Activated T-helper 17 cell treated with anti-CD3 and anti-CD28 coated beads, Interleukin-2, amount 50 U/mL, for 72 hours (primary cell): ENCODE measurements at regions not wholly inside any gene's neighbourhood (a gene's known extent, or its start where the extent isn't known, plus 50 kb on each side); places are given as distances from the start of the nearest gene placed in this dataset.
"Not testable (repeated sequence)": the region's sequence is repeated elsewhere in the genome, so short reads cannot be mapped to it uniquely, and the experiment has no call there.

Experiments used
- ATAC-seq: fragments of 150-1000 bp; cut with Tn5 transposase; replicated peaks from 2 replicates; pipeline ENCODE4 v1.10.0; 2021; ENCODE audit warnings: mild to moderate bottlenecking, moderate library complexity
- H3K27ac Mint-ChIP-seq: one replicate; pipeline ENCODE4 v1.8.0; 2022; ENCODE audit warnings: mixed read lengths
- H3K27me3 Mint-ChIP-seq: one replicate; pipeline ENCODE4 v1.8.0; 2022; ENCODE audit warnings: mixed read lengths
- H3K36me3 Mint-ChIP-seq: one replicate; pipeline ENCODE4 v1.8.0; 2022; ENCODE audit warnings: low read depth, mild to moderate bottlenecking, mixed read lengths
- H3K4me1 Mint-ChIP-seq: one replicate; pipeline ENCODE4 v1.8.0; 2022; ENCODE audit warnings: mixed read lengths
- H3K4me3 Mint-ChIP-seq: one replicate; pipeline ENCODE4 v1.8.0; 2022; ENCODE audit warnings: mild to moderate bottlenecking, mixed read lengths
- H3K9me3 Mint-ChIP-seq: one replicate; pipeline ENCODE4 v1.8.0; 2022; ENCODE audit warnings: mixed read lengths

DNA sequence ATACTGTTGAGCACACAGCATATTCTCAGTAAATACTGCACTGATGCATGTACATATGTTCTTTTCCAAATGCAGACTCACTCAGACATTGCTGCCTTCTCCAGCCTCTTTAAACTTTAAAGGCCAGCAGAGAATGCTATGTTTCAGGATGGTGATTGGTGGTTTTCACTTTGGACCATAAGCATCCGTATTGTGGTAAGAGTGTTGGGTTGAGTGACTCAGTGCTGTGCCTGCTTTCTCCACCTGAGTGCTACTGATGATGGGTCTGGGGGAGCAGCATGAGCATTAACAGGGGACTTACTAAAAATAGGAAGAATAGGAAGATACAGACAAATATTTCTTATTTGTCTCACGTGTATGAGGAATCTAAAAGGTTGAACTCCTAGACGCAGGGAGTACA is 56.3 kb upstream of the ZNF92 start:
- no peaks in the 10 kb centered on the region for H3K27me3 Mint-ChIP-seq
- H3K4me1 Mint-ChIP-seq: no peaks in the 10 kb centered on the region
- no peak for ATAC-seq
- H3K9me3 Mint-ChIP-seq: no peaks in the 10 kb centered on the region
- H3K4me3 Mint-ChIP-seq: no peak overlapping the region
- H3K27ac Mint-ChIP-seq: no peak overlapping the region
- no peaks in the 10 kb centered on the region for H3K36me3 Mint-ChIP-seq

DNA sequence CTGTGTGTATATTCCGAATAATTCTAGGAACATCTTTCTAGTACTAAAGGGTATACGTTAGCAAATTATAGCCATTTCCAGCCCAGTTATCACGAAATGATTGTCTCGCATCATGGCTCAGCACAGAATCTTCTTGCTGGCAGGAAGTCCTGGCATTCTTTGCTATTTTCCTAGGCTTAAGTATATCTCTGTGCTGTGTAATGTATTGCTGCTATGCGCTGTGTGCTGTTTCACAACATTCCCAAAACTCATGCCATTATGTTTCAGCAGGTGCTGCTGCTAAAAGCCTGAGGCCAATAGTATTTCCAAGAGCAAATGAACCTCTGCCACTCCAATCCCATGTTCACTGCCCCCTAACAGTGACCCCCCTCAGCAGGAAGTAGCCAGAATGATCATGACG is 62.9 kb upstream of the ZNF92 start:
- Mint-ChIP-seq H3K27me3 (no peaks in the 10 kb centered on the region), H3K4me1 (no peaks in the 10 kb centered on the region), H3K27ac (no peak overlapping the region), H3K36me3 (no peaks in the 10 kb centered on the region), H3K9me3 (no peaks in the 10 kb centered on the region), H3K4me3 (no peak overlapping the region)
- ATAC-seq: no peak

DNA sequence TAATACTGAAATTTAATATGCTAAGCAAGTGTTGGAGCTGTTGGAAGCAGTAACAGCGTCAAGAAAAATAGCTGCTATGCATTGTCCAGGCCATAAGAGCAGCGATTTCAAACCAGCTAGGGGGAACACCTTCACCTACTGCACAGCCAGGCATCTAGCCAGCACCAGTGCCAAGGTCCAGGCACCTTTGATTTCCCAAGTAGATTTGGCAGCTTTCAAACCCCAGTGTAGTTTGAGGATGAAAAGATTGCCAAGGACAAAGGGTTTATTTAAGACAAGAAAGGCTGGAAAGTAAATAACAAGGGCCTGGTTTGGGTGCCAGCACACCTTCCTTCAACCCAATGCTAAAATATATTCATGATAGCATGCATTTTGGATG is 65.4 kb upstream of the ZNF92 start:
- Mint-ChIP-seq H3K27me3 (no peaks in the 10 kb centered on the region), H3K27ac (no peak overlapping the region), H3K4me3 (no peak overlapping the region), H3K36me3 (no peaks in the 10 kb centered on the region), H3K9me3 (no peaks in the 10 kb centered on the region), H3K4me1 (no peaks in the 10 kb centered on the region)
- ATAC-seq: no peak

- peak; percentile 44 for ATAC-seq
- Mint-ChIP-seq H3K36me3 (no peaks in the 10 kb centered on the region), H3K4me1 (no peaks in the 10 kb centered on the region)
Observed at GRCh38 chr7:65307651-65308299, 65.9 kb upstream of the ZNF92 start.

DNA sequence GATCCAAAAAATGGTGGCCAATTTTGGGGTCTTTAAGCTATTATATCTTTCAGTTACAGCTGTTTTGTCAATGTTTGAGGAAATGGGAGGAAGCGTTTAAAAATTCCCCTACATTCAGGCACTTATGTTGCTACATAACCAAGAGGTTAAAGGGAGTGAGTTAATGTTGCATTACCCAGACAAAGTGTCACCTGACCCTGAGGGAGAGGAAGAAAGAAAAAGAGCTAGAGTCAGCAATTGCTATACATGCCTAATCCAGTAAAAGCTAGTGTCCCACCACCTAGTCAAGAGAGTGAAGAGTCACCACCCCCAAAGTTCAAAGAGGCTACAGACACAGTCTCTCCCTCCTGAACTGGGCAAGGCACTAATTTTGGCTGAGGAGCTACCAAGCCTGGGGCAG is 69.5 kb upstream of the ZNF92 start:
- H3K27ac Mint-ChIP-seq: no peak overlapping the region
- ATAC-seq: no peak
- H3K36me3 Mint-ChIP-seq: no peaks in the 10 kb centered on the region
- no peaks in the 10 kb centered on the region for H3K9me3 Mint-ChIP-seq
- no peaks in the 10 kb centered on the region for H3K27me3 Mint-ChIP-seq
- no peaks in the 10 kb centered on the region for H3K4me1 Mint-ChIP-seq
- no peak overlapping the region for H3K4me3 Mint-ChIP-seq

More at GRCh38 chr7:65307651-65308299, 65.9 kb upstream of the ZNF92 start:
- no peaks in the 10 kb centered on the region for H3K9me3 Mint-ChIP-seq
- H3K4me3 Mint-ChIP-seq: no peak overlapping the region
- no peak overlapping the region for H3K27ac Mint-ChIP-seq
- no peaks in the 10 kb centered on the region for H3K27me3 Mint-ChIP-seq

GRCh38 chr7:65302883-65303282 is 70.8 kb upstream of the ZNF92 start:
- H3K4me1 Mint-ChIP-seq: no peaks in the 10 kb centered on the region
- no peak for ATAC-seq
- H3K9me3 Mint-ChIP-seq: no peaks in the 10 kb centered on the region
- no peak overlapping the region for H3K4me3 Mint-ChIP-seq
- no peak overlapping the region for H3K27ac Mint-ChIP-seq
- H3K36me3 Mint-ChIP-seq: no peaks in the 10 kb centered on the region
- H3K27me3 Mint-ChIP-seq: no peaks in the 10 kb centered on the region

- no peaks in the 10 kb centered on the region for H3K9me3 Mint-ChIP-seq
- no peaks in the 10 kb centered on the region for H3K4me1 Mint-ChIP-seq
- H3K27ac Mint-ChIP-seq: no peak overlapping the region
- ATAC-seq: no peak
- H3K36me3 Mint-ChIP-seq: no peaks in the 10 kb centered on the region
- no peak overlapping the region for H3K4me3 Mint-ChIP-seq
- no peaks in the 10 kb centered on the region for H3K27me3 Mint-ChIP-seq
Observed at GRCh38 chr7:65301007-65301406, 72.6 kb upstream of the ZNF92 start.

DNA sequence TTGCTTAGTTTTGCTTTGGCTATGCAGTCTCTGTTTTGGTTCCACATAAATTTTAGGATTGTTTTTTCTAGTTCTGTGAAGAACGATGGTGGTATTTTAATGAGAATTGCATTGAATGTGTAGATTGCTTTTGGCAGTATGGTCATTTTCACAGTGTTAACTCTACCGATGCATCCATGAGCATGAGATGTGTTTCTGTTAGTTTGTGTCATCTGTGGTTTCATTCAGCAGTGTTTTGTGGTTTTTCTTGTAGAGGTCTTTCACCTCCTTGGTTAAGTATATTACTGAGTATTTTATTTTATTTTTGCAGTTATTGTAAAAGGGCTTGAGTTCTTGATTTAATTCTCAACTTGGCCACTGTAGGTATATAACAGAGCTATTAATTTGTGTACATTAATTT is 78.2 kb upstream of the ZNF92 start:
- ATAC-seq: no peak
- Mint-ChIP-seq H3K9me3 (no peaks in the 10 kb centered on the region), H3K4me3 (no peak overlapping the region), H3K27me3 (no peaks in the 10 kb centered on the region), H3K36me3 (no peaks in the 10 kb centered on the region), H3K27ac (no peak overlapping the region), H3K4me1 (no peaks in the 10 kb centered on the region)

DNA sequence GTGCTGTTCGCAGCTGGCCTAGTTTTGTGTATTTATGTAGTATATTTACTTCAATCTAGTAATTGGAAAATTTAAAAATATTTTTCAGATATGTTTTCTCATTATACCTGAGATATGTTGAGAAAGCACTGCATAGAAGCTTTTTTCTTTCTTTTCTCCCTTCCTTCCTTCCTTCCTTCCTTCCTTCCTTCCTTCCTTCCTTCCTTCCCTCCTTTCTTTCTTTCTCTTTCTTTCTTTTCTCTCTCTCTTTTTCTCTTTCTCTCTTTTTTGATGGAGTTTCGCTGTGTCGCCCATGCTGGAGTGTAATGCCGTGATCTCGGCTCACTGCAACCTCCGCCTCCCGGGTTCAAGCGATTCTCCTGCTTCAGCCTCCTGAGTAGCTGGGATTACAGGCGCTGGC is 83.3 kb upstream of the ZNF92 start:
- not testable (repeated sequence) for H3K9me3 Mint-ChIP-seq, H3K4me1 Mint-ChIP-seq, H3K27me3 Mint-ChIP-seq

DNA sequence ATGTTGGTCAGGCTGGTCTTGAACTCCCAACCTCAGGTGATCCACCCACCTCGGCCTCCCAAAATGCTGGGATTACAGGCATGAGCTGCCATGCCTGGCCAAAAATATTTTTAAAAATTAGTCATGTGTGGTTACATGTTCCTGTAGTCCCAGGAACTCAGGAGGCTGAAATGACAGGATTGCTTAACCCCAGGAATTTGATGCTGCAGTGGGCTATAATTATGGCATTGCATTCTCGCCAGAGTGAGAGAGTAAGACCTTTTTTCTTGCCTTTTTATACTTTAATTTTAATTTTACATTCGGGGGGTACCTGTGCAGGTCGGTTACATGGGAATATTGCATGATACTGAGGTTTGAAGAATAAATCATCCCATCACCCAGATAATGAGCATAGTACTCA is 86.6 kb upstream of the ZNF92 start:
- ATAC-seq: no peak
- H3K27me3 Mint-ChIP-seq: peaks cover under 1% of the 10 kb centered on the region
- H3K4me3 Mint-ChIP-seq: no peak overlapping the region
- H3K27ac Mint-ChIP-seq: no peak overlapping the region
- no peaks in the 10 kb centered on the region for H3K9me3 Mint-ChIP-seq
- no peaks in the 10 kb centered on the region for H3K4me1 Mint-ChIP-seq
- H3K36me3 Mint-ChIP-seq: no peaks in the 10 kb centered on the region

More for the DNA sequence above, 83.3 kb upstream of the ZNF92 start:
- H3K27ac Mint-ChIP-seq, ATAC-seq, H3K36me3 Mint-ChIP-seq, H3K4me3 Mint-ChIP-seq: not testable (repeated sequence)

DNA sequence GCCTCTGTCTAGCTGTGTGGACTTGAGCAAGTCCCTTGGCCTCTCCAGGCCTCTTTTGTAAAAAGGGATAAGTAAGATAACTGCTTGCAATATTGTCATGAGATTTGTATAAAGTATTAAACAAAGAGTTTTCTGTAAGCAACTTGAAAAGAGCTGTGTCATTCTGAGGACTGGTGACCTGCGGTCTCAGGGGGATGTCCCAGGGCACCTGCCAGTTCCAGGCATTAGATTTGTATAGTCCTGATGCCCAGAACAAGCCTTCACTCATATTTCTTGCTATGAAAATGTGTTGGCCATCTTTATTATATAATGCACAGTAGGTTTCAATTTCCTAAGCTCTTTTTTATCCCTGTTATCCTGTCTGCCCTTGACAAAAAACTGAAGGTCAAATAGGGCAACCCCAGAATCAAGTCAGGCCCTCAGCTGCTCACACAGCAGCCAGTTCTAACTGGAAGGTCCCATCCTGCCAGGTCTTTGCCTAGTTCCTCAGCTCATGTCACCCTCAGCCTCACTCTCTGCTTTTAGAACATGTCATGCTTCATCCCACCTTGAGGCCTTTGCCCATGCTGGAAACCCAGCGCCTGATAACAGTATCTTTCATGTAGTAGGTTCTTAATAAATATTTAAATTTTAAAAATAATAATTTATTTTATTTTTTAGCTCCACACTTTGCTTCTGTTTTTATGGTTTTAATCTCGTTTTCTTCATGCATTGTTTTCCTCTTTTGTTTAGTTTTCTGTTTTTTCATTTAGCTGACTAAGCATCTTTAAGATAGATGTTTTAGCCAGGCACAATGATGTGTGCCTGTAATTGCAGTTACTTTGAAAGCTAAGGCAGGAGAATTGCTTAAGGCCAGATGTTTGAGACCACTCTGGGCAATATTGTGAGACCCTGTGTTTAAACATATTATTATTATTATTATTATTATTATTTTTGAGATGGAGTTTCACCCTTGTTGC is 87.5 kb upstream of the ZNF92 start:
- Mint-ChIP-seq H3K36me3 (no peaks in the 10 kb centered on the region), H3K4me1 (no peaks in the 10 kb centered on the region), H3K27me3 (peaks cover 8% of the 10 kb centered on the region), H3K27ac (no peak overlapping the region), H3K4me3 (no peak overlapping the region), H3K9me3 (no peaks in the 10 kb centered on the region)
- no peak for ATAC-seq

DNA sequence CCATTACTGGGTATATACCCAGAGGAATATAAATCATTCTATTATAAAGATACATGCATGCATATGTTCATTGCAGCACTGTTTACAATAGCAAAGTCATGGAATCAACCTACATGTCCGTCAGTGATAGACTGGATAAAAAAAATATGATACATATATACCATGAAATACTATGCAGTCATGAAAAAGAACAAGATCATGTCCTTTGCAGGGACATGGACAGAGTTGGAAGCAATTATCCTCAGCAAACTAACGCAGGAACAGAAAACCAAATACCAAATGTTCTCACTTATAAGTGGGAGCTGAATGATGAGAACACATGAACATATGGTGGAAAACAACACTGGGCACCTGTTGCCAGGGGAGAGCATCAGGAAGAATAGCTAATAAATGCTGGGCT is 88.4 kb upstream of the ZNF92 start:
- H3K27me3 Mint-ChIP-seq: peaks cover 17% of the 10 kb centered on the region
- H3K4me1 Mint-ChIP-seq, ATAC-seq, H3K9me3 Mint-ChIP-seq, H3K4me3 Mint-ChIP-seq, H3K27ac Mint-ChIP-seq, H3K36me3 Mint-ChIP-seq: not testable (repeated sequence)

GRCh38 chr7:65279795-65280194 is 93.9 kb upstream of the ZNF92 start:
- Mint-ChIP-seq H3K36me3 (peaks cover 5% of the 10 kb centered on the region), H3K27me3 (peaks cover 25% of the 10 kb centered on the region), H3K4me3 (no peak overlapping the region), H3K9me3 (peaks cover 5% of the 10 kb centered on the region), H3K27ac (no peak overlapping the region), H3K4me1 (no peaks in the 10 kb centered on the region)
- no peak for ATAC-seq

GRCh38 chr7:65276822-65277221 is 96.8 kb upstream of the ZNF92 start:
- H3K4me3 Mint-ChIP-seq: no peak overlapping the region
- H3K36me3 Mint-ChIP-seq: peaks cover 5% of the 10 kb centered on the region
- peaks cover 30% of the 10 kb centered on the region for H3K27me3 Mint-ChIP-seq
- ATAC-seq: no peak
- no peak overlapping the region for H3K27ac Mint-ChIP-seq
- H3K9me3 Mint-ChIP-seq: peaks cover 9% of the 10 kb centered on the region
- no peaks in the 10 kb centered on the region for H3K4me1 Mint-ChIP-seq

GRCh38 chr7:65271502-65271901 is 102.2 kb upstream of the ZNF92 start:
- ATAC-seq, H3K4me3 Mint-ChIP-seq, H3K4me1 Mint-ChIP-seq, H3K9me3 Mint-ChIP-seq, H3K27ac Mint-ChIP-seq, H3K36me3 Mint-ChIP-seq: not testable (repeated sequence)
- peaks cover 37% of the 10 kb centered on the region for H3K27me3 Mint-ChIP-seq
